ENCODE measurements at regions not wholly inside any gene's neighbourhood (a gene's known extent, or its start where the extent isn't known, plus 50 kb on each side); places are given as distances from the start of the nearest gene placed in this dataset.

GRCh38 chr2:173792166-173792565 lies 173.0 kb downstream of the SP3 start:
- H3K4me3 Mint-ChIP-seq: no peak overlapping the region
- no peak overlapping the region for H3K27ac Mint-ChIP-seq
- H3K9me3 Mint-ChIP-seq: no peaks in the 10 kb centered on the region
- no peaks in the 10 kb centered on the region for H3K4me1 Mint-ChIP-seq
- peaks cover 31% of the 10 kb centered on the region for H3K27me3 Mint-ChIP-seq
- no peaks in the 10 kb centered on the region for H3K36me3 Mint-ChIP-seq
- DNase-seq: no peak
- CTCF ChIA-PET: no interaction called here

DNA sequence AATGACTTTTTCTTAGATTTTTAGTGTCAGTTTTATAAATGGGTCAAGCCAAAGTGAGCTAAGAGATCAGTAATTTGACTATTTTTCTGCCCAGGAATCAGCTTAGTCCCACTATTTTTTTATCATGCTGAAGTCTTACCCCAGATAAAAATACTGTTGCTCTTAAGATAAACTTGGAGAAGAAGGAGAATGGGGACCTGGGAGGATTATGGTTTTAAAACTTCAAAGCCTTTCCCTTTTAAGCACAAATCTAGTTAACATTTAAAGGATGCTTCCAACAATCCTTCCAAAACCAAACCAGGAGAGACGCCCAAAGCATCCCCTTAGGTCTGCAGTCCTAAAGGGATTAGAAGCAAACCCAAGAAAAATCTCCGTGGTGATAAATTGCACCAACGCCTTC lies 172.4 kb downstream of the SP3 start:
- Mint-ChIP-seq H3K27ac (no peak overlapping the region), H3K36me3 (no peaks in the 10 kb centered on the region), H3K27me3 (peaks cover 31% of the 10 kb centered on the region), H3K4me3 (no peak overlapping the region), H3K9me3 (no peaks in the 10 kb centered on the region), H3K4me1 (no peaks in the 10 kb centered on the region)
- no peak for DNase-seq
- CTCF ChIA-PET: no interaction called here

GRCh38 chr2:173793709-173794565 lies 171.2 kb downstream of the SP3 start:
- no peak for DNase-seq
- Mint-ChIP-seq H3K9me3 (no peaks in the 10 kb centered on the region), H3K4me1 (no peaks in the 10 kb centered on the region), H3K36me3 (no peaks in the 10 kb centered on the region), H3K4me3 (no peak overlapping the region), H3K27me3 (peaks cover 33% of the 10 kb centered on the region), H3K27ac (no peak overlapping the region)
- CTCF ChIA-PET: no interaction called here

- H3K4me3 Mint-ChIP-seq: no peak overlapping the region
- H3K27ac Mint-ChIP-seq: no peak overlapping the region
- CTCF ChIA-PET: no interaction called here
Observed at GRCh38 chr2:173797586-173798263, 167.4 kb downstream of the SP3 start.

GRCh38 chr2:173802518-173802917 lies 162.7 kb downstream of the SP3 start:
- Mint-ChIP-seq H3K4me3 (no peak overlapping the region), H3K36me3 (no peaks in the 10 kb centered on the region), H3K27me3 (peaks cover 11% of the 10 kb centered on the region), H3K4me1 (no peaks in the 10 kb centered on the region), H3K27ac (no peak overlapping the region), H3K9me3 (no peaks in the 10 kb centered on the region)
- DNase-seq: no peak
- CTCF ChIA-PET: no interaction called here

More at GRCh38 chr2:173797586-173798263, 167.4 kb downstream of the SP3 start:
- peaks cover 13% of the 10 kb centered on the region for H3K27me3 Mint-ChIP-seq
- no peak for DNase-seq
- H3K4me1 Mint-ChIP-seq: no peaks in the 10 kb centered on the region
- no peaks in the 10 kb centered on the region for H3K36me3 Mint-ChIP-seq
- H3K9me3 Mint-ChIP-seq: no peaks in the 10 kb centered on the region

GRCh38 chr2:173803449-173803848 lies 161.7 kb downstream of the SP3 start:
- peaks cover 6% of the 10 kb centered on the region for H3K27me3 Mint-ChIP-seq
- H3K4me1 Mint-ChIP-seq: no peaks in the 10 kb centered on the region
- CTCF ChIA-PET: no interaction called here
- H3K36me3 Mint-ChIP-seq: no peaks in the 10 kb centered on the region
- H3K9me3 Mint-ChIP-seq: no peaks in the 10 kb centered on the region
- H3K4me3 Mint-ChIP-seq: no peak overlapping the region
- no peak for DNase-seq
- no peak overlapping the region for H3K27ac Mint-ChIP-seq

DNA sequence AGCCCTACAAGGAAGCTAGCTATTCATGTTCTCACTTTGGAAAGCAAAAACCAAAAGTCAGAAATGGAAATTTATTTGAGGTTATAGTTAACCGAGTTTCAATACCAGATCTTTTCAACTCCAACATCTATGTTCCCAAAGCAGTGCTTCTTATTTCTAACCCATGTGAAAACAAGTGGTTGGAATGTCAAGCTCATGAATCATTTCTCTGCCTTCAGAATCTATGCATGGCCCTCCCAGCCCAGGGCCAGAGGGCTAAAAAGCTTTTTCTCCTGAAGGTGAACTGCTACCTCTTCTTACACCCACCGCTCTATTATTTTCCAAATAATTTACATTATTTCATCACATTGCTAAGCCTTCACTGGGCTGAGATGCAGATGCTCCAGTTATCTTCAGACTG lies 158.4 kb downstream of the SP3 start:
- DNase-seq: no peak
- H3K27me3 Mint-ChIP-seq: peaks cover 12% of the 10 kb centered on the region
- CTCF ChIA-PET: no interaction called here
- H3K27ac Mint-ChIP-seq: no peak overlapping the region
- H3K9me3 Mint-ChIP-seq: no peaks in the 10 kb centered on the region
- H3K4me3 Mint-ChIP-seq: no peak overlapping the region
- H3K36me3 Mint-ChIP-seq: no peaks in the 10 kb centered on the region
- no peaks in the 10 kb centered on the region for H3K4me1 Mint-ChIP-seq

GRCh38 chr2:173808718-173809117 lies 156.5 kb downstream of the SP3 start:
- no peak overlapping the region for H3K4me3 Mint-ChIP-seq
- H3K9me3 Mint-ChIP-seq: no peaks in the 10 kb centered on the region
- CTCF ChIA-PET: no interaction called here
- no peak for DNase-seq
- H3K36me3 Mint-ChIP-seq: no peaks in the 10 kb centered on the region
- no peaks in the 10 kb centered on the region for H3K4me1 Mint-ChIP-seq
- H3K27me3 Mint-ChIP-seq: peaks cover 12% of the 10 kb centered on the region
- no peak overlapping the region for H3K27ac Mint-ChIP-seq

DNA sequence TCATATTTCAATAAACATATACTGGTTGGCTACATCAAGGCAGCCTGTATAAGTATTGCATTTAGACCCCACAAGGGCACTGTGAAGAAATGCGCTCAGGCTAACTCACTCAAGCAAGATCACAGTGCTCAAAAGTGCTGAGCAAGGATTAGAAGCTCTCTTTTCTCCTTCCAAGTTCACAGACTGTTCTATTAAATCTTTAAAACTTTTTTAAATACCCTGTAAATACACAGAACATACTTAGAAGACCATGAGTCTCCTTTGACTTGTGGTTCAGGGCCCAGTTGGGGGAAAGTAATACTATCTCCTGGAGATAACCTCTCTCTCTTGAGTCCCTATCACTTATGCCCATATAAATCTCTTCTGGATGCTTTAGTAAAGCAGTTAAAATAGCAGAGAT lies 152.9 kb downstream of the SP3 start:
- H3K27me3 Mint-ChIP-seq: peaks cover 15% of the 10 kb centered on the region

DNA sequence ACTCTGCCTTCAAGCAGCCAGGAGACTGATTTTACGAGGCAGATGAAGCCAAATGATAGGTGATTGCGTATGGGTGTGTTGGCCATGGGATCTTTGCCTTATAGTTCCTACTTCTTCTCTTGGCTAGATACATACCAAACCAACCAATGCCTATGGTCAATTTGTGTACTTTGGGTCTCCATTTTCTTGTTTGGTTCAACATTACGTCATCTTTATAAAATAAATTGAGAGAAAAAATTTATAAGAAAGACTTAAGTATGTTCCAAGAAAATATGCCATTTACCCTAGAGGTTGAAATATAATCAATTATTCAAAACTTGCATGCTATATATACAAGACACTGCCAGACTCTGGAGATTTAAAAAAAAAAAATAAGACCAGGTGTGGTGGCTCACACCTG lies 150.9 kb downstream of the SP3 start:
- DNase-seq: no peak
- H3K27ac Mint-ChIP-seq: no peak overlapping the region
- H3K4me1 Mint-ChIP-seq: no peaks in the 10 kb centered on the region
- no peaks in the 10 kb centered on the region for H3K36me3 Mint-ChIP-seq
- no peak overlapping the region for H3K4me3 Mint-ChIP-seq
- CTCF ChIA-PET: no interaction called here
- peaks cover 11% of the 10 kb centered on the region for H3K27me3 Mint-ChIP-seq
- no peaks in the 10 kb centered on the region for H3K9me3 Mint-ChIP-seq

More for the DNA sequence above, 152.9 kb downstream of the SP3 start:
- Mint-ChIP-seq H3K36me3 (no peaks in the 10 kb centered on the region), H3K9me3 (no peaks in the 10 kb centered on the region), H3K27ac (no peak overlapping the region), H3K4me1 (no peaks in the 10 kb centered on the region), H3K4me3 (no peak overlapping the region)
- DNase-seq: no peak
- CTCF ChIA-PET: no interaction called here

- no peak overlapping the region for H3K27ac Mint-ChIP-seq
- H3K9me3 Mint-ChIP-seq: no peaks in the 10 kb centered on the region
- H3K4me1 Mint-ChIP-seq: no peaks in the 10 kb centered on the region
- H3K36me3 Mint-ChIP-seq: no peaks in the 10 kb centered on the region
- no peak overlapping the region for H3K4me3 Mint-ChIP-seq
- peaks cover 12% of the 10 kb centered on the region for H3K27me3 Mint-ChIP-seq
- DNase-seq: no peak
- CTCF ChIA-PET: no interaction called here
Observed at GRCh38 chr2:173815772-173816171, 149.4 kb downstream of the SP3 start.

DNA sequence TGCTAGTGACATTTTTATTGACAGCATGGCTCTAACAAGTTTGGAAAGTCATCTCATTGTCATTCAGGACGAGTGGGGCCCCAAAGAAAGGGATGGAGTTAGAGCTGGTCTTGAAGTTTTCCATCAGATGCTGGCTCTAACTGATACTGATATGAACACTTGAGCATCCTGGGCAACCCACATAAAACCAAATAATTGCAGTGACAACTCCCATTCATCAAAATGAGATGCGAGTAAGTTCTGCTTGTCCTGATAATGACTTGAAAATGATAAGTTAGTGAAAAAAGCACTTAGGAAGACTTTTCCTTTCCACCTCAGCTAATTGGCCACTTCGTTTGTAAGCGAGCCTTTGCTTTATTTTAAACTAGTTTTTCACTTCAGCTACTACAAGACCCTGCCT lies 147.6 kb downstream of the SP3 start:
- no peaks in the 10 kb centered on the region for H3K9me3 Mint-ChIP-seq
- no peaks in the 10 kb centered on the region for H3K36me3 Mint-ChIP-seq
- no peak for DNase-seq
- no peak overlapping the region for H3K4me3 Mint-ChIP-seq
- no peaks in the 10 kb centered on the region for H3K4me1 Mint-ChIP-seq
- no peak overlapping the region for H3K27ac Mint-ChIP-seq
- peaks cover 17% of the 10 kb centered on the region for H3K27me3 Mint-ChIP-seq
- CTCF ChIA-PET: no interaction called here

GRCh38 chr2:173818285-173818684 lies 146.9 kb downstream of the SP3 start:
- H3K36me3 Mint-ChIP-seq: no peaks in the 10 kb centered on the region
- DNase-seq: no peak
- H3K9me3 Mint-ChIP-seq: no peaks in the 10 kb centered on the region
- H3K27ac Mint-ChIP-seq: no peak overlapping the region
- H3K4me3 Mint-ChIP-seq: no peak overlapping the region
- no peaks in the 10 kb centered on the region for H3K4me1 Mint-ChIP-seq
- CTCF ChIA-PET: interaction anchor here (0.5 kb wide), 1 partner anchor 11 kb away, joined by 3 read pairs; no protein-coding TSS in a partner anchor
- H3K27me3 Mint-ChIP-seq: peaks cover 20% of the 10 kb centered on the region

DNA sequence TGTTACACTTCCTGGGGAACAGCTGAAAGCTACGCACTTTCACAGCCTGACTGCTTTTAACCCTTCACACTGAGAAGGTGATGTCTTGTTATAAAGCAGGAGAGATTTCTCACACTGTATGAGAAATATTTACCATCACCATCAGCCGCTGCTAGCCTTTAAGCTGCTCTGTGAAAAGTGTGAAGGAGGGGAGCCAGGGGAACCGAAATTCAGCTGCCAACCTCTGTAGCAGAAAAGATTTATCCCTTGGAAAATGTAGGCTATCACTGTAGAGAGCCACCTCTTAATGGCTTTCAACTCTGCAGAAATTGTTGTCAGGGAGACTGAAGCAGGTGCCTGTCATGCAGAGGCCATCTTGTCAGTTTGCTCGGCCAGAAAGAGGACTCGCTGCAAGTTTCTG lies 145.3 kb downstream of the SP3 start:
- no peaks in the 10 kb centered on the region for H3K36me3 Mint-ChIP-seq
- H3K9me3 Mint-ChIP-seq: no peaks in the 10 kb centered on the region
- CTCF ChIA-PET: no interaction called here
- H3K4me3 Mint-ChIP-seq: no peak overlapping the region
- DNase-seq: no peak
- H3K4me1 Mint-ChIP-seq: no peaks in the 10 kb centered on the region
- no peak overlapping the region for H3K27ac Mint-ChIP-seq
- peaks cover 20% of the 10 kb centered on the region for H3K27me3 Mint-ChIP-seq

GRCh38 chr2:173821451-173821850 lies 143.7 kb downstream of the SP3 start:
- CTCF ChIA-PET: no interaction called here
- H3K4me1 Mint-ChIP-seq: no peaks in the 10 kb centered on the region
- peaks cover 23% of the 10 kb centered on the region for H3K27me3 Mint-ChIP-seq

More at GRCh38 chr2:173821451-173821850, 143.7 kb downstream of the SP3 start:
- Mint-ChIP-seq H3K36me3 (no peaks in the 10 kb centered on the region), H3K4me3 (no peak overlapping the region), H3K9me3 (no peaks in the 10 kb centered on the region), H3K27ac (no peak overlapping the region)
- DNase-seq: no peak
